ENCODE measurements at regions not wholly inside any gene's neighbourhood (a gene's known extent, or its start where the extent isn't known, plus 50 kb on each side); places are given as distances from the start of the nearest gene placed in this dataset.

DNA sequence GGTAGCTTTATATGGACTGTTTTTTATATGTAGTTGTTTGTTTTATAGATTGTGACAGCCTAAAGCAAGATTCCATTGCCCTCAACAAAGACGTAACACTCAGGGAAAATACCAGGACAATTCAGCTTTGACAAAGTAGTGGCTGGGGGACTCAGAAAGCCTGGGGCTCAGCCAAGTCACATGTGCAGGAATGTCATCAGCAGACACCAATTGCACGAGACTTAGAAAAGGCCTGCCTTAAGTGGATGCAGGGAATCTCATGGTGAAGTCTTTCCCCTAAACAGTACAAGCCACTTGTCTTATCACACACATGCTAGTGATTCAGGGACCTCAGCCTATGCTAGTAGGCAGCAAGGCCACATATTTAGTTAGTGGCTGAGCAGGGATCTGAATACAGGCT lies 381.8 kb upstream of the THBS1 start:
- H3K4me3 ChIP-seq, result no peak overlapping the region
- no peaks in the 10 kb centered on the region for H3K4me1 ChIP-seq (ENCODE audit: control insufficient read depth in 1 of 2, low read depth in 2 of 2)
- TF ChIP-seq, protein P1, sequence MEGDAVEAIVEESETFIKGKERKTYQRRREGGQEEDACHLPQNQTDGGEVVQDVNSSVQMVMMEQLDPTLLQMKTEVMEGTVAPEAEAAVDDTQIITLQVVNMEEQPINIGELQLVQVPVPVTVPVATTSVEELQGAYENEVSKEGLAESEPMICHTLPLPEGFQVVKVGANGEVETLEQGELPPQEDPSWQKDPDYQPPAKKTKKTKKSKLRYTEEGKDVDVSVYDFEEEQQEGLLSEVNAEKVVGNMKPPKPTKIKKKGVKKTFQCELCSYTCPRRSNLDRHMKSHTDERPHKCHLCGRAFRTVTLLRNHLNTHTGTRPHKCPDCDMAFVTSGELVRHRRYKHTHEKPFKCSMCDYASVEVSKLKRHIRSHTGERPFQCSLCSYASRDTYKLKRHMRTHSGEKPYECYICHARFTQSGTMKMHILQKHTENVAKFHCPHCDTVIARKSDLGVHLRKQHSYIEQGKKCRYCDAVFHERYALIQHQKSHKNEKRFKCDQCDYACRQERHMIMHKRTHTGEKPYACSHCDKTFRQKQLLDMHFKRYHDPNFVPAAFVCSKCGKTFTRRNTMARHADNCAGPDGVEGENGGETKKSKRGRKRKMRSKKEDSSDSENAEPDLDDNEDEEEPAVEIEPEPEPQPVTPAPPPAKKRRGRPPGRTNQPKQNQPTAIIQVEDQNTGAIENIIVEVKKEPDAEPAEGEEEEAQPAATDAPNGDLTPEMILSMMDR (IDR thresholded peaks at IDR 0.05), result no peak
- H3K9me3 ChIP-seq, result no peaks in the 10 kb centered on the region
- no peaks in the 10 kb centered on the region for H3K36me3 ChIP-seq
- ATAC-seq (ENCODE audit: insufficient number of reproducible peaks, low FRiP score, low read depth) (no peak), DNase-seq (ENCODE audit: low spot score) (no peak)
- H3K27ac ChIP-seq, result no peak overlapping the region
- no peaks in the 10 kb centered on the region for H3K27me3 ChIP-seq (replicated peaks; ENCODE audit: insufficient read depth)

GRCh38 chr15:39200586-39200985 lies 380.3 kb upstream of the THBS1 start:
- Histone ChIP-seq H3K36me3 (no peaks in the 10 kb centered on the region), H3K4me1 (ENCODE audit: control insufficient read depth in 1 of 2, low read depth in 2 of 2) (no peaks in the 10 kb centered on the region), H3K27ac (no peak overlapping the region), H3K9me3 (no peaks in the 10 kb centered on the region), H3K4me3 (no peak overlapping the region), H3K27me3 (replicated peaks; ENCODE audit: insufficient read depth) (no peaks in the 10 kb centered on the region)
- DNase-seq (ENCODE audit: low spot score) (no peak), ATAC-seq (ENCODE audit: insufficient number of reproducible peaks, low FRiP score, low read depth) (no peak)
- TF ChIP-seq, protein P1 (IDR thresholded peaks at IDR 0.05), result no peak

- no peaks in the 10 kb centered on the region for H3K27me3 ChIP-seq (replicated peaks; ENCODE audit: insufficient read depth)
- no peak overlapping the region for H3K4me3 ChIP-seq
- DNase-seq (ENCODE audit: low spot score), result no peak
- no peak for ATAC-seq (ENCODE audit: insufficient number of reproducible peaks, low FRiP score, low read depth)
- TF ChIP-seq, protein P1 (IDR thresholded peaks at IDR 0.05), result no peak
- H3K27ac ChIP-seq, result no peak overlapping the region
- no peaks in the 10 kb centered on the region for H3K36me3 ChIP-seq
- no peaks in the 10 kb centered on the region for H3K4me1 ChIP-seq (ENCODE audit: control insufficient read depth in 1 of 2, low read depth in 2 of 2)
- H3K9me3 ChIP-seq, result no peaks in the 10 kb centered on the region
Observed at GRCh38 chr15:39202641-39203040, 378.2 kb upstream of the THBS1 start.

DNA sequence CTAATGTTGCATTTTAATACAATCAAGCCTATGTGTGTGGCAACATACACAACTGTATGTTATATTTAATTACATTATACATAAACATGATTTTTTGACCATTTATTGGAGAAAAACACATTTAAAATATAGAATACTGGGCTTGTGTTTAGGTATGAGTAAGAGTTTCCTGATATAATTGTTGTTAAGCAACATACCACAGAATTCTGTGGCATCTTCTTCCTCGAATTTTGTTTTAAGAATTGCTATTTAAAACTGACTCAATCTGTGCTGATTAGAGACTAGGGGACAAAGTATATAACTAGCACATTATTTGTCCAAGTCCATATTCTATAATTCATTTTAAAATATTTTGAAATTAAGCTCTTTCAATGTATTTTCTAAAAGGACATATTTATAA lies 376.8 kb upstream of the THBS1 start:
- TF ChIP-seq, protein P1 (IDR thresholded peaks at IDR 0.05), result no peak
- no peak for DNase-seq (ENCODE audit: low spot score)
- ATAC-seq (ENCODE audit: insufficient number of reproducible peaks, low FRiP score, low read depth), result no peak
- Histone ChIP-seq H3K27ac (no peak overlapping the region), H3K9me3 (no peaks in the 10 kb centered on the region), H3K27me3 (replicated peaks; ENCODE audit: insufficient read depth) (no peaks in the 10 kb centered on the region), H3K4me1 (ENCODE audit: control insufficient read depth in 1 of 2, low read depth in 2 of 2) (no peaks in the 10 kb centered on the region), H3K4me3 (no peak overlapping the region), H3K36me3 (no peaks in the 10 kb centered on the region)

GRCh38 chr15:39205081-39205480 lies 375.8 kb upstream of the THBS1 start:
- H3K9me3 ChIP-seq, result no peaks in the 10 kb centered on the region
- ATAC-seq (ENCODE audit: insufficient number of reproducible peaks, low FRiP score, low read depth), result no peak
- H3K36me3 ChIP-seq, result no peaks in the 10 kb centered on the region
- no peak overlapping the region for H3K4me3 ChIP-seq
- no peak for DNase-seq (ENCODE audit: low spot score)
- TF ChIP-seq, protein P1 (IDR thresholded peaks at IDR 0.05), result no peak
- H3K4me1 ChIP-seq (ENCODE audit: control insufficient read depth in 1 of 2, low read depth in 2 of 2), result no peaks in the 10 kb centered on the region
- H3K27ac ChIP-seq, result no peak overlapping the region
- no peaks in the 10 kb centered on the region for H3K27me3 ChIP-seq (replicated peaks; ENCODE audit: insufficient read depth)

All from thoracic aorta (tissue), 2 donors.